ENCODE measurements at regions not wholly inside any gene's neighbourhood (a gene's known extent, or its start where the extent isn't known, plus 50 kb on each side); places are given as distances from the start of the nearest gene placed in this dataset.

- Histone ChIP-seq H3K27ac (ENCODE audit: low read depth, low read length) (no peak overlapping the region), H3K79me2 (ENCODE audit: insufficient read depth, low read length) (no peaks in the 10 kb centered on the region), H3K9me3 (ENCODE audit: low read depth, low read length) (no peaks in the 10 kb centered on the region), H3K27me3 (ENCODE audit: insufficient read depth, low read length) (no peaks in the 10 kb centered on the region), H3K4me3 (ENCODE audit: insufficient read depth, low read length) (no peak overlapping the region), H4K20me1 (ENCODE audit: insufficient read depth, low read length) (no peaks in the 10 kb centered on the region), H3K36me3 (ENCODE audit: insufficient read depth, low read length) (no peaks in the 10 kb centered on the region), H3K4me1 (ENCODE audit: insufficient read depth, low read length) (peaks cover 7% of the 10 kb centered on the region), H2AFZ (ENCODE audit: low read length) (no peak overlapping the region), H3K4me2 (ENCODE audit: insufficient read depth, low read length) (no peak overlapping the region)
- no peak for DNase-seq (ENCODE audit: insufficient read length, low spot score, missing footprints)
- no peak for TF ChIP-seq CTCF (IDR thresholded peaks at IDR 0.05; ENCODE audit: extremely low read depth, low read depth, low read length)
Measured at GRCh38 chr3:178095522-178095921, 440.7 kb upstream of the KCNMB2 start.

DNA sequence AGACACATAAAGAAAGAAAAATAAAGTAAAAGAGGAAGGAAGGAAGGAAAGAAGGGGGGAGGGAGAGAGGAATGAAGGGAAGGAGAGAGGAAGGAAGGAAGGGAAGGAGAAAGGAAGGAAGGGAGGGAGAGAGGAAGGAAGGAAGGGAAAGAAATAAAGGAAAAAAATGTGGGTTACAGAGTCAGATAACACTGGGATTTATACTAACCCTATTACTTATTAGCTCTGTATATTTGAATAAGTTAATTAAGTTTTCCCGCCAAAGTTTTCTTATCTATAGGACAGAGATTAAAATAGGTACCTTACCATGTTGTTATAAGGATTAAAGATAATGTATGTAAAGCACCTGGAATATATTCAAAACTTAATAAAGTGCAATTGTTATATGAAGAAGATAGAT lies 439.3 kb upstream of the KCNMB2 start:
- Histone ChIP-seq H3K27me3 (ENCODE audit: insufficient read depth, low read length) (no peaks in the 10 kb centered on the region), H3K79me2 (ENCODE audit: insufficient read depth, low read length) (no peaks in the 10 kb centered on the region), H2AFZ (ENCODE audit: low read length) (no peak overlapping the region), H4K20me1 (ENCODE audit: insufficient read depth, low read length) (no peaks in the 10 kb centered on the region), H3K4me3 (ENCODE audit: insufficient read depth, low read length) (no peak overlapping the region), H3K9me3 (ENCODE audit: low read depth, low read length) (no peaks in the 10 kb centered on the region), H3K4me1 (ENCODE audit: insufficient read depth, low read length) (peaks cover 7% of the 10 kb centered on the region), H3K27ac (ENCODE audit: low read depth, low read length) (no peak overlapping the region), H3K4me2 (ENCODE audit: insufficient read depth, low read length) (no peak overlapping the region), H3K36me3 (ENCODE audit: insufficient read depth, low read length) (no peaks in the 10 kb centered on the region)
- DNase-seq (ENCODE audit: insufficient read length, low spot score, missing footprints) = no peak
- TF ChIP-seq CTCF (IDR thresholded peaks at IDR 0.05; ENCODE audit: extremely low read depth, low read depth, low read length) = no peak

DNA sequence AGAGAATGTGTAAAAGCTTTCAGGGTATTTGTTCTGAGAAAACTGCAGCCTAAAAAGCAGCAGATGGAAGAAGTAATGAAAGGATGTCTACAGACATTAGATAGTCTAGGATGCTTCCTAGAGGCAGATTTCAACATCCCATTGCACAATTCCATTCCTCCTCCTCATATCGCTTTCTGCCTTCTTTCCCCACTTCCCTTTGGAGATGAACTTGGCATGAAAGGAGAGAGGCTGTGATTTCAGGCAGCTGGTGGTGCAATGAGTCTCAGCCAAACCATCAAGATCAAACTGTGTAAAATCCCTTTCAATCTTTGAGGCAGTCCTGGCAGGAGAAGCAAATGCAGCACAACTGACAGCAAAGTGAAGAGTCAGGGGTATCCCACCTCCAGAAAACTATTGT lies 438.7 kb upstream of the KCNMB2 start:
- Histone ChIP-seq H2AFZ (ENCODE audit: low read length) (peak overlapping the region; percentile 57), H4K20me1 (ENCODE audit: insufficient read depth, low read length) (no peaks in the 10 kb centered on the region), H3K79me2 (ENCODE audit: insufficient read depth, low read length) (no peaks in the 10 kb centered on the region), H3K4me2 (ENCODE audit: insufficient read depth, low read length) (peak overlapping the region; percentile 20), H3K27ac (ENCODE audit: low read depth, low read length) (no peak overlapping the region), H3K4me1 (ENCODE audit: insufficient read depth, low read length) (peaks cover 7% of the 10 kb centered on the region), H3K9me3 (ENCODE audit: low read depth, low read length) (no peaks in the 10 kb centered on the region), H3K27me3 (ENCODE audit: insufficient read depth, low read length) (no peaks in the 10 kb centered on the region), H3K36me3 (ENCODE audit: insufficient read depth, low read length) (no peaks in the 10 kb centered on the region), H3K4me3 (ENCODE audit: insufficient read depth, low read length) (no peak overlapping the region)
- TF ChIP-seq CTCF (IDR thresholded peaks at IDR 0.05; ENCODE audit: extremely low read depth, low read depth, low read length) = no peak
- DNase-seq (ENCODE audit: insufficient read length, low spot score, missing footprints) = peak; percentile 65

DNA sequence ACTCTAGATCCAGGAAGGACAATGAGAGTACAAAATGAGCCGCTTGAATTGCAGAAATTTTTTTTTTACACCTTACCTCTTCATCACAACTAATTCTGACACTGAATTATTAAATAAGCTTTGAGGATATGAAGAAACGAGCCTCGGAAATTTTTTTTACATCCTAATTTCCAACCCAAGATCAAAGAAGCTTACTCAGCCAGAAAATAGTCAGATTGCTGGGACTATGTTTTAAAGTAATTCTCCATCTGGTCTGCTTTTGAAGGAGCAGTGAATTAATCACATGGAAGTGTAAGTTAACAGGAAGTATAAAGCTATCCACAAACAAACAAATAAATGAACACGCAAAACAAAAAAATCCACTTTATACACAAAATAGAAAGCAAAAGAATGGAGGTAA lies 437.0 kb upstream of the KCNMB2 start:
- DNase-seq (ENCODE audit: insufficient read length, low spot score, missing footprints) = no peak
- H3K4me1 ChIP-seq (ENCODE audit: insufficient read depth, low read length) = peaks cover 7% of the 10 kb centered on the region
- H3K27me3 ChIP-seq (ENCODE audit: insufficient read depth, low read length) = no peaks in the 10 kb centered on the region
- no peak overlapping the region for H3K4me3 ChIP-seq (ENCODE audit: insufficient read depth, low read length)
- no peak for TF ChIP-seq CTCF (IDR thresholded peaks at IDR 0.05; ENCODE audit: extremely low read depth, low read depth, low read length)
- no peaks in the 10 kb centered on the region for H3K79me2 ChIP-seq (ENCODE audit: insufficient read depth, low read length)
- no peak overlapping the region for H3K27ac ChIP-seq (ENCODE audit: low read depth, low read length)
- H3K9me3 ChIP-seq (ENCODE audit: low read depth, low read length) = no peaks in the 10 kb centered on the region
- H3K36me3 ChIP-seq (ENCODE audit: insufficient read depth, low read length) = no peaks in the 10 kb centered on the region
- H4K20me1 ChIP-seq (ENCODE audit: insufficient read depth, low read length) = no peaks in the 10 kb centered on the region
- H3K4me2 ChIP-seq (ENCODE audit: insufficient read depth, low read length) = no peak overlapping the region
- no peak overlapping the region for H2AFZ ChIP-seq (ENCODE audit: low read length)

Data from osteoblast (primary cell).